Uterus (tissue), 2 donors: ENCODE measurements at regions not wholly inside any gene's neighbourhood (a gene's known extent, or its start where the extent isn't known, plus 50 kb on each side); places are given as distances from the start of the nearest gene placed in this dataset.

Experiments used
- POLR2A ChIP-seq, 2 donors: fragments of 450-650 bp; IDR thresholded peaks; one replicate each; pipeline ENCODE4 v1.6.1; 2016; ENCODE audit warnings: antibody characterized with exemption in 2 of 2, mild to moderate bottlenecking in 1 of 2, moderate library complexity in 1 of 2
- TF ChIP-seq, protein P1 (sequence below), 4 experiments: fragments of 200-600 bp in 2 of 4; fragments of 450-650 bp in 2 of 4; sonication (generic) in 2 of 4; IDR thresholded peaks; one replicate each; pipeline ENCODE4 v1.5.1; 2016 to 2019; ENCODE audit warnings: antibody characterized with exemption in 4 of 4, mild to moderate bottlenecking in 2 of 4, moderate library complexity in 1 of 4

DNA sequence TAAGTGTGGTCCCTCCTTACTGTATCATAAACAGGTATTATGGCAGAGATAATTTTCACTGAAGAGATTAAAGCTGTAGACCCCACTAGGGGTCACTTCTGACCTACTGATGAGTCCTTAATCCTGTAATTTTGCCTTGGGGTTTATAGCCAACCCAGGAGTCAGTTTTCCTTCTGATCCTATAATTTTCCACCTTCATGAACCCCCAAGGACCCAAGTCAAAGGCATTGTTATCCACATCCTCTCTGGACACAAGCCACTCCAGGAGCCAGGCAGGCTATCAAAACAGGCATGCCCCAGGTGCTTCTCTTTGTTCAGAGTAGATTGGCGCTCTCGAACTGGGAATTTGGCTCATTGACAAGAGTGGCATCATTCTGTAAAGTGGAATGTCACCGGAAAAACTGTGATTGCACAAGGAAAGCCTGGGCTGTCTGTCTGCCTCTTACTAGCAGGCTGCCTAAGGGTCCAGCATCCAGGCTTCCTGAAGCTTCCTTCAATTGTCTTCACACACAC is 1523.2 kb upstream of the FLRT2 start:
- TF ChIP-seq, protein P1, sequence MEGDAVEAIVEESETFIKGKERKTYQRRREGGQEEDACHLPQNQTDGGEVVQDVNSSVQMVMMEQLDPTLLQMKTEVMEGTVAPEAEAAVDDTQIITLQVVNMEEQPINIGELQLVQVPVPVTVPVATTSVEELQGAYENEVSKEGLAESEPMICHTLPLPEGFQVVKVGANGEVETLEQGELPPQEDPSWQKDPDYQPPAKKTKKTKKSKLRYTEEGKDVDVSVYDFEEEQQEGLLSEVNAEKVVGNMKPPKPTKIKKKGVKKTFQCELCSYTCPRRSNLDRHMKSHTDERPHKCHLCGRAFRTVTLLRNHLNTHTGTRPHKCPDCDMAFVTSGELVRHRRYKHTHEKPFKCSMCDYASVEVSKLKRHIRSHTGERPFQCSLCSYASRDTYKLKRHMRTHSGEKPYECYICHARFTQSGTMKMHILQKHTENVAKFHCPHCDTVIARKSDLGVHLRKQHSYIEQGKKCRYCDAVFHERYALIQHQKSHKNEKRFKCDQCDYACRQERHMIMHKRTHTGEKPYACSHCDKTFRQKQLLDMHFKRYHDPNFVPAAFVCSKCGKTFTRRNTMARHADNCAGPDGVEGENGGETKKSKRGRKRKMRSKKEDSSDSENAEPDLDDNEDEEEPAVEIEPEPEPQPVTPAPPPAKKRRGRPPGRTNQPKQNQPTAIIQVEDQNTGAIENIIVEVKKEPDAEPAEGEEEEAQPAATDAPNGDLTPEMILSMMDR (IDR thresholded peaks at IDR 0.05) = peak in 1 of 4 experiments; percentile 24
- no peak for TF ChIP-seq POLR2A (IDR thresholded peaks at IDR 0.05)
